Esophagus muscularis mucosa (tissue), 3 donors: ENCODE measurements at regions not wholly inside any gene's neighbourhood (a gene's known extent, or its start where the extent isn't known, plus 50 kb on each side); places are given as distances from the start of the nearest gene placed in this dataset.

Experiments used
- CTCF ChIP-seq, 3 experiments: fragments of 200-600 bp in 2 of 3; fragments of 450-650 bp in 1 of 3; sonication (generic) in 2 of 3; IDR thresholded peaks; one replicate each; pipeline ENCODE4 v1.5.1; 2017 to 2019; ENCODE audit warnings: antibody characterized with exemption in 3 of 3, mild to moderate bottlenecking in 2 of 3, moderate library complexity in 1 of 3
- EP300 ChIP-seq: sonication (generic); formaldehyde crosslinking; IDR thresholded peaks from one replicate; pipeline ENCODE4 v1.6.1; 2017; ENCODE audit warnings: antibody characterized with exemption

DNA sequence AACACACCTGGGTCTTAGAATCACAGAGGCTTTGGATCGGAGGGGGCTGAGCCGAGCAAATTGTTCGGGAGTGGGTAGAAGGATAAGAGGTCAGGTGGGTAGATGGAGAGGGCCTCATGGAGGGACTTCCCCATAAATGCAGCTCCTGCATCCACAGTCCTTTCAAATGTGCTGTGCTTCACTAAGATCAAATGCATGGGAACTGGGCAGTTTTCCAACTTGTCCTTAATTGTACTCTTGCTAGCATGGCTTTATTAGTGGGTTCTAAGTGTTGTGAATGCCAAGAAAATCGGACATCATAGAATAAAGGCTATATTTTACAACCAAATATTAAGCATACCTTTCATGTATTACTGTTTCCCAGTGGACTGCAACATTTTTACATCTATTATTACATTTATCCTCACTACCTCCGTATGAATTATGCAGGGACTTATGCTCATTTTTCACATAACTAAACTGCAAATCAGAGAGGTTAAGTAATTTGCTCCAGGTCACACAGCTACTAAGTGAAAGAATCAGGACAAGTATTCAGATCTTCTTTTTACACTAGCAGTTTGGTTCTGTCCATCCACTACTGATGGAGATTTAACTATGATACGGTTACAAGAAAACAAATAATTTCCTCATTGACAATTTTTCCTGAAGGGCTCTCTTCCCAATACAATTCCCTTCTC is 174.5 kb upstream of the RUNX1 start:
- TF ChIP-seq CTCF (IDR thresholded peaks at IDR 0.05) (no peak), EP300 (no peak)
